GM23338 (cell line): ENCODE measurements at regions not wholly inside any gene's neighbourhood (a gene's known extent, or its start where the extent isn't known, plus 50 kb on each side); places are given as distances from the start of the nearest gene placed in this dataset.

Experiments
- ATAC-seq: fragments of 200-7000 bp; cut with Tn5 transposase; 3 replicates; pipeline ENCODE4 v1.9.1; 2020
- DNase-seq: peaks from one replicate; pipeline ENCODE4 v3.0.0-alpha.2; 2015; ENCODE audit warnings: low spot score
- H2AFZ ChIP-seq: fragments of 200-600 bp; sonication (generic); 2 replicates; pipeline ENCODE4 v1.8.0; 2016; ENCODE audit warnings: antibody characterized with exemption, mild to moderate bottlenecking, moderate library complexity
- H3F3A ChIP-seq: fragments of 200-600 bp; sonication (generic); replicated peaks from 2 replicates; pipeline ENCODE4 v1.8.0; 2017; ENCODE audit warnings: antibody characterized with exemption, mixed run types, low read depth
- H3K27ac ChIP-seq: fragments of 200-600 bp; sonication (generic); 2 replicates; pipeline ENCODE4 v1.6.1; 2016; ENCODE audit warnings: low read depth
- H3K27me3 ChIP-seq: fragments of 200-600 bp; sonication (generic); 2 replicates; pipeline ENCODE4 v1.8.0; 2016; ENCODE audit warnings: mild to moderate bottlenecking, mixed run types, moderate library complexity; ENCODE audit not compliant: insufficient read depth
- H3K36me3 ChIP-seq: fragments of 200-600 bp; sonication (generic); 2 replicates; pipeline ENCODE4 v1.8.0; 2016; ENCODE audit warnings: mild to moderate bottlenecking; ENCODE audit not compliant: insufficient read depth
- H3K4me1 ChIP-seq: fragments of 200-600 bp; sonication (generic); 2 replicates; pipeline ENCODE4 v1.8.0; 2016; ENCODE audit warnings: mild to moderate bottlenecking, moderate library complexity; ENCODE audit not compliant: insufficient read depth
- H3K4me2 ChIP-seq: fragments of 200-600 bp; sonication (generic); 2 replicates; pipeline ENCODE4 v1.7.1; 2017; ENCODE audit warnings: mixed run types
- H3K4me3 ChIP-seq: fragments of 200-600 bp; sonication (generic); 2 replicates; pipeline ENCODE4 v1.6.1; 2016; ENCODE audit warnings: mixed run types
- H3K79me2 ChIP-seq: fragments of 200-600 bp; sonication (generic); replicated peaks from 2 replicates; pipeline ENCODE4 v1.8.0; 2017; ENCODE audit warnings: mild to moderate bottlenecking; ENCODE audit not compliant: insufficient read depth
- H3K9me2 ChIP-seq: fragments of 200-600 bp; sonication (generic); 2 replicates; pipeline ENCODE4 v1.8.0; 2017; ENCODE audit not compliant: insufficient read depth
- H4K20me1 ChIP-seq: fragments of 200-600 bp; sonication (generic); replicated peaks from 2 replicates; pipeline ENCODE4 v1.8.0; 2017; ENCODE audit warnings: mild to moderate bottlenecking; ENCODE audit not compliant: insufficient read depth
- H3K27ac Mint-ChIP-seq: 2 replicates; pipeline ENCODE4 v1.8.0; 2020; ENCODE audit warnings: inconsistent platforms, mild to moderate bottlenecking, moderate library complexity, mixed read lengths
- H3K27me3 Mint-ChIP-seq: 3 replicates; pipeline ENCODE4 v1.8.0; 2022; ENCODE audit warnings: low read depth, mild to moderate bottlenecking, moderate library complexity, mixed read lengths, inconsistent platforms; ENCODE audit not compliant: insufficient read depth, poor library complexity
- H3K36me3 Mint-ChIP-seq: 3 replicates; pipeline ENCODE4 v1.8.0; 2021; ENCODE audit warnings: low read depth, mild to moderate bottlenecking, inconsistent platforms, moderate library complexity, mixed read lengths
- H3K4me1 Mint-ChIP-seq: 3 replicates; pipeline ENCODE4 v1.8.0; 2020; ENCODE audit warnings: mild to moderate bottlenecking, inconsistent platforms, mixed read lengths
- H3K4me3 Mint-ChIP-seq: 3 replicates; pipeline ENCODE4 v1.8.0; 2021; ENCODE audit warnings: moderate library complexity, mild to moderate bottlenecking, inconsistent platforms, mixed read lengths
- H3K9me3 Mint-ChIP-seq: 3 replicates; pipeline ENCODE4 v1.8.0; 2020; ENCODE audit warnings: moderate library complexity, mild to moderate bottlenecking, inconsistent platforms, mixed read lengths
- CREB1 ChIP-seq: fragments of 250-450 bp; sonication (Bioruptor Pico); IDR thresholded peaks from 2 replicates; pipeline ENCODE4 v1.5.0; 2020; ENCODE audit warnings: low read depth, mild to moderate bottlenecking, moderate library complexity
- ETS1 ChIP-seq: IDR thresholded peaks from 2 replicates; pipeline ENCODE4 v1.6.1; 2016; ENCODE audit warnings: antibody characterized with exemption
- EZH2 ChIP-seq: fragments of 200-600 bp; sonication (generic); IDR thresholded peaks from one replicate; pipeline ENCODE4 v1.8.0; 2017; ENCODE audit warnings: antibody characterized with exemption, mild to moderate bottlenecking, low read depth; ENCODE audit not compliant: unreplicated experiment
- EZH2phosphoT487 ChIP-seq: fragments of 200-600 bp; sonication (generic); IDR thresholded peaks from one replicate; pipeline ENCODE4 v1.8.1; 2018; ENCODE audit warnings: antibody characterized with exemption; ENCODE audit not compliant: unreplicated experiment
- JUNB ChIP-seq: IDR thresholded peaks from one replicate; pipeline ENCODE4 v1.6.1; 2016; ENCODE audit warnings: antibody characterized with exemption; ENCODE audit not compliant: unreplicated experiment
- NANOG ChIP-seq: IDR thresholded peaks from 2 replicates; pipeline ENCODE4 v1.6.1; 2016; ENCODE audit warnings: antibody characterized with exemption, borderline replicate concordance
- POLR2AphosphoS5 ChIP-seq: IDR thresholded peaks from 2 replicates; pipeline ENCODE4 v1.6.1; 2016; ENCODE audit warnings: antibody characterized with exemption, low read depth
- REST ChIP-seq: IDR thresholded peaks from one replicate; pipeline ENCODE4 v1.6.1; 2018; ENCODE audit warnings: antibody characterized with exemption; ENCODE audit not compliant: unreplicated experiment
- STAT1 ChIP-seq: IDR thresholded peaks from one replicate; pipeline ENCODE4 v1.6.1; 2016; ENCODE audit warnings: antibody characterized with exemption; ENCODE audit not compliant: unreplicated experiment
- ZNF331 ChIP-seq: fragments of 250-450 bp; sonication (Bioruptor Pico); IDR thresholded peaks from 2 replicates; pipeline ENCODE4 v1.5.0; 2020; ENCODE audit warnings: low read depth, mild to moderate bottlenecking, moderate library complexity
- ZNF462 ChIP-seq: fragments of 250-450 bp; sonication (Bioruptor Pico); IDR thresholded peaks from 2 replicates; pipeline ENCODE4 v1.5.0; 2020; ENCODE audit warnings: mild to moderate bottlenecking, moderate library complexity

- Mint-ChIP-seq H3K9me3 (no peaks in the 10 kb centered on the region), H3K27ac (no peak overlapping the region)
- TF ChIP-seq ZNF331 (no peak), STAT1 (no peak), EZH2 (no peak)
Observed at GRCh38 chr5:56346044-56346710, 113.0 kb upstream of the ANKRD55 start.

GRCh38 chr5:56345352-56345751 is 112.2 kb upstream of the ANKRD55 start:
- no peak overlapping the region for H3K27ac ChIP-seq
- H3K27ac Mint-ChIP-seq: no peak overlapping the region
- TF ChIP-seq REST (no peak), CREB1 (CRISPR knock-in tag) (no peak), POLR2AphosphoS5 (no peak), JUNB (no peak), ETS1 (no peak), EZH2 (no peak), EZH2phosphoT487 (no peak), ZNF462 (no peak), NANOG (no peak)

More at GRCh38 chr5:56346044-56346710, 113.0 kb upstream of the ANKRD55 start:
- H3K4me1 Mint-ChIP-seq: peaks cover 3% of the 10 kb centered on the region; the same call in 2 of the 3 replicates
- Histone ChIP-seq H3K9me2 (no peaks in the 10 kb centered on the region), H3K27me3 (no peaks in the 10 kb centered on the region), H3K36me3 (no peaks in the 10 kb centered on the region), H3K79me2 (no peaks in the 10 kb centered on the region), H3K4me1 (no peaks in the 10 kb centered on the region; the same call in 1 of the 2 replicates), H2AFZ (no peak overlapping the region), H3K4me2 (no peak overlapping the region), H3K4me3 (no peak overlapping the region), H4K20me1 (no peaks in the 10 kb centered on the region), H3F3A (no peaks in the 10 kb centered on the region), H3K27ac (no peak overlapping the region)
- H3K4me3 Mint-ChIP-seq: no peak overlapping the region
- DNase-seq (no peak), ATAC-seq (no peak)
- no peaks in the 10 kb centered on the region for H3K36me3 Mint-ChIP-seq
- H3K27me3 Mint-ChIP-seq: no peaks in the 10 kb centered on the region

More at GRCh38 chr5:56345352-56345751, 112.2 kb upstream of the ANKRD55 start:
- no peak overlapping the region for H2AFZ ChIP-seq
- Mint-ChIP-seq H3K27me3 (no peaks in the 10 kb centered on the region), H3K4me1 (peaks cover 3% of the 10 kb centered on the region; the same call in 2 of the 3 replicates), H3K36me3 (no peaks in the 10 kb centered on the region), H3K4me3 (no peak overlapping the region), H3K9me3 (no peaks in the 10 kb centered on the region)
- H3K36me3 ChIP-seq: no peaks in the 10 kb centered on the region
- no peaks in the 10 kb centered on the region for H3F3A ChIP-seq
- ATAC-seq: no peak
- H3K79me2 ChIP-seq: no peaks in the 10 kb centered on the region
- H4K20me1 ChIP-seq: no peaks in the 10 kb centered on the region
- DNase-seq: no peak
- H3K27me3 ChIP-seq: no peaks in the 10 kb centered on the region
- no peaks in the 10 kb centered on the region; the same call in 1 of the 2 replicates for H3K4me1 ChIP-seq
- H3K4me2 ChIP-seq: no peak overlapping the region
- no peaks in the 10 kb centered on the region for H3K9me2 ChIP-seq
- H3K4me3 ChIP-seq: no peak overlapping the region
